ENCODE measurements at regions not wholly inside any gene's neighbourhood (a gene's known extent, or its start where the extent isn't known, plus 50 kb on each side); places are given as distances from the start of the nearest gene placed in this dataset.

GRCh38 chr1:199167460-199167859, 528.6 kb downstream of the PTPRC start:
- no peak for TF ChIP-seq USF2 (IDR thresholded peaks at IDR 0.05; ENCODE audit: borderline replicate concordance, low read depth, low read length)
- no peak for TF ChIP-seq TAF1 (IDR thresholded peaks at IDR 0.05; ENCODE audit: borderline replicate concordance, low read depth, low read length)
- no peak for TF ChIP-seq POLR2A (IDR thresholded peaks at IDR 0.05; ENCODE audit: low read depth, low read length)
- no peak for TF ChIP-seq RELB (IDR thresholded peaks at IDR 0.05; ENCODE audit: low read depth)
- no peak for TF ChIP-seq HDAC2 (IDR thresholded peaks at IDR 0.05)
- TF ChIP-seq PML (IDR thresholded peaks at IDR 0.05; ENCODE audit: low read length): no peak
- TF ChIP-seq CREB1 (IDR thresholded peaks at IDR 0.05; ENCODE audit: low read depth): no peak
- TF ChIP-seq IRF5 (IDR thresholded peaks at IDR 0.05; ENCODE audit: borderline replicate concordance): no peak
- no peak for TF ChIP-seq RCOR1 (conservative IDR thresholded peaks at IDR 0.05; ENCODE audit: low read depth, low read length)
- TF ChIP-seq REST (IDR thresholded peaks at IDR 0.05; ENCODE audit: low read depth, low read length): no peak
- no peak for TF ChIP-seq JUND (IDR thresholded peaks at IDR 0.05; ENCODE audit: low read depth, low read length)
- no peak for TF ChIP-seq SP1 (IDR thresholded peaks at IDR 0.05; ENCODE audit: low read depth, low read length)
- TF ChIP-seq CTCF (IDR thresholded peaks at IDR 0.05 in 2 of 3, conservative IDR thresholded peaks at IDR 0.05 in 1 of 3; ENCODE audit: control insufficient read depth in 2 of 3, extremely low read depth in 1 of 3, insufficient read depth in 1 of 3, low read depth in 3 of 3, low read length in 3 of 3): no peak
